ENCODE measurements at regions not wholly inside any gene's neighbourhood (a gene's known extent, or its start where the extent isn't known, plus 50 kb on each side); places are given as distances from the start of the nearest gene placed in this dataset.

GRCh38 chr21:14841511-14842472 is 223.0 kb downstream of the NRIP1 start:
- H3K36me3 ChIP-seq (ENCODE audit: insufficient read depth, low read depth, low read length): no peaks in the 10 kb centered on the region
- H3K4me3 ChIP-seq (ENCODE audit: low read length): no peak overlapping the region
- no peaks in the 10 kb centered on the region; the same call in 1 of the 2 replicates for H3K4me1 ChIP-seq (ENCODE audit: insufficient read depth, low read length)
- no peak overlapping the region for H3K9ac ChIP-seq (ENCODE audit: low read depth, low read length)
- no peak overlapping the region for H3K27ac ChIP-seq (ENCODE audit: low read length)
- H3K9me3 ChIP-seq (ENCODE audit: insufficient read depth, low read depth, low read length): peaks cover 25% of the 10 kb centered on the region
- no peaks in the 10 kb centered on the region for H3K27me3 ChIP-seq (ENCODE audit: insufficient read depth, low read length)

DNA sequence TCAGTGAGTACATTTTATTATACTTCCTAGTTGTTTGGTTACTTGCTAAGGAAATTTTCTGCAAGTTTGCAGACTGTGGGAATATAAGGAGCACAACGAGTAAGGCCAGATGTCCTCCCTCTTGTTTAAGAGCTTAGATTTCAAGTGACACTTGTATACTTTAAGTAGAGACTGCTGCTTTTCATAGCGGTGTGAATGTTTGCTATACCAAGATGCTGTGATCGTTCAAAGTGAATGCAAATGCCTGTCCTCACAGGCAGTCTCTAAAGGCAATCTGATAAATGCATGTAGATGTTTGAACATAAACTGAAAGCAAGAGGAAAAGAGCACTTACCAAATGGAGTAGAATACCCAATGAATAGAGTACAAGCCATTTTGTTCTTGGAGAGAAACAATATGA is 226.4 kb downstream of the NRIP1 start:
- H3K27me3 ChIP-seq (ENCODE audit: insufficient read depth, low read length): no peaks in the 10 kb centered on the region
- H3K4me3 ChIP-seq (ENCODE audit: low read length): no peak overlapping the region
- H3K9me3 ChIP-seq (ENCODE audit: insufficient read depth, low read depth, low read length): no peaks in the 10 kb centered on the region
- H3K36me3 ChIP-seq (ENCODE audit: insufficient read depth, low read depth, low read length): no peaks in the 10 kb centered on the region
- no peaks in the 10 kb centered on the region for H3K4me1 ChIP-seq (ENCODE audit: insufficient read depth, low read length)
- no peak overlapping the region for H3K27ac ChIP-seq (ENCODE audit: low read length)
- H3K9ac ChIP-seq (ENCODE audit: low read depth, low read length): no peak overlapping the region

DNA sequence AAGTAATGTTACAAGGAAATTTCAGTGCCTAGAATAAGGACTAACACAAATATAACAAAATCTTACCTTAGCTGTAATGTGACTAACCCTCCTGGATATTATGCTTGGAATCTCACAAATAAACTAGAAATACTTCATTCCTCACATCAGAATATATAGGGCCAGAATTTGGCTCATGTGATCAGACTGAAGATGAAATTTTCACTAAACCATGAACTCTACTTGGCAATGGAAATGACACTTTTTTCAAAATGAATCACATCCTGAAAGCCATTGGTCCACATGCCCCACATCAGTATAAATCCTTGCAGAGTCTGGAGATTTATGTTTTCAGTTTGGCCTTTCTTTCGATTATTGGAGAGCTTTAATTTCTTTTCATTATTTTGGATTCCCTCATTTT is 227.8 kb downstream of the NRIP1 start:
- Histone ChIP-seq H3K4me3 (ENCODE audit: low read length) (no peak overlapping the region), H3K9me3 (ENCODE audit: insufficient read depth, low read depth, low read length) (no peaks in the 10 kb centered on the region), H3K27ac (ENCODE audit: low read length) (no peak overlapping the region), H3K4me1 (ENCODE audit: insufficient read depth, low read length) (no peaks in the 10 kb centered on the region), H3K27me3 (ENCODE audit: insufficient read depth, low read length) (no peaks in the 10 kb centered on the region), H3K9ac (ENCODE audit: low read depth, low read length) (no peak overlapping the region), H3K36me3 (ENCODE audit: insufficient read depth, low read depth, low read length) (no peaks in the 10 kb centered on the region)

- no peak overlapping the region for H3K4me3 ChIP-seq (ENCODE audit: low read length)
- no peaks in the 10 kb centered on the region for H3K27me3 ChIP-seq (ENCODE audit: insufficient read depth, low read length)
- H3K9ac ChIP-seq (ENCODE audit: low read depth, low read length): no peak overlapping the region
- H3K4me1 ChIP-seq (ENCODE audit: insufficient read depth, low read length): no peaks in the 10 kb centered on the region
- no peak overlapping the region for H3K27ac ChIP-seq (ENCODE audit: low read length)
- H3K36me3 ChIP-seq (ENCODE audit: insufficient read depth, low read depth, low read length): no peaks in the 10 kb centered on the region
- no peaks in the 10 kb centered on the region for H3K9me3 ChIP-seq (ENCODE audit: insufficient read depth, low read depth, low read length)
These were observed 231.0 kb downstream of the NRIP1 start for GRCh38 chr21:14833666-14834351.

DNA sequence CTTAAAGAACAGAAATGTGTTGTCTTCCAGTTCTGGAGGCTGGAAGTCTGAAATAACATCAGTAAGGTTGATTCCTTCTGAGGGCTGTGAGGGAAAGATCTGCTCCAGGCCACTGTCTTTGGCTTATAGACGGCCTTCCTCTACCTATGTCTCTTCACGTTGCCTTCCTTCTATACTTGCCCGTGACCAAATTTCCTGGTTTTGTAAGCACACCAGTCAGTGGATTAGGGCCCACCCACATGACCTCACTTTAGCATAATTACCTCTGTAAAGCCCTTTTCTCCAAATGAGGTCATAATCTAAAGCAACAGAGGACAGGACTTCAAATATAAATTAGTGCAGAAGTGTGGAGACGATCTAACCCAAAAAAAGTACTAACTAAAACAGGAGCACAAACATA is 231.6 kb downstream of the NRIP1 start:
- Histone ChIP-seq H3K4me3 (ENCODE audit: low read length) (no peak overlapping the region), H3K36me3 (ENCODE audit: insufficient read depth, low read depth, low read length) (no peaks in the 10 kb centered on the region), H3K9ac (ENCODE audit: low read depth, low read length) (no peak overlapping the region), H3K4me1 (ENCODE audit: insufficient read depth, low read length) (no peaks in the 10 kb centered on the region), H3K9me3 (ENCODE audit: insufficient read depth, low read depth, low read length) (no peaks in the 10 kb centered on the region), H3K27ac (ENCODE audit: low read length) (no peak overlapping the region), H3K27me3 (ENCODE audit: insufficient read depth, low read length) (no peaks in the 10 kb centered on the region)

GRCh38 chr21:14830307-14830706 is 234.5 kb downstream of the NRIP1 start:
- no peak overlapping the region for H3K27ac ChIP-seq (ENCODE audit: low read length)

DNA sequence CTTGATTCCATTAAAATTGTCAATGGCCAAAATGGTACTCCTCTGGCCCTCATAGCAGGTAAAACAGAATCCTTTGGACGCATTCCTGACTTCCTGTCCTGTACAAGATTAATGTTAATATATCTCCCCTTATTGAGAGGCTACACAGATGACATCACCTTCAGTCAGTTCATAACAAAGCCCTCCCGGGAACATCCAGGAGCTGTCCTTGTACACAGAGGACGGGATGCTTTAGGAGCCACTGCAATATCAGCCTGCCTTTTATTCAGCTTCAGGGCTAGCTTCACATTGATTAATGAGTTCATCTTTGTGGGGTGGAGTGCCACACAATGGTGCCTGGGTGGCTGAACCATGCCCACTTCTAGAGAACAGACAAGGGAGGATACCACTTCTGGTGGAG is 235.1 kb downstream of the NRIP1 start:
- H3K4me3 ChIP-seq (ENCODE audit: low read length): no peak overlapping the region
- no peaks in the 10 kb centered on the region for H3K36me3 ChIP-seq (ENCODE audit: insufficient read depth, low read depth, low read length)
- H3K27me3 ChIP-seq (ENCODE audit: insufficient read depth, low read length): no peaks in the 10 kb centered on the region
- H3K27ac ChIP-seq (ENCODE audit: low read length): no peak overlapping the region
- no peak overlapping the region for H3K9ac ChIP-seq (ENCODE audit: low read depth, low read length)
- no peaks in the 10 kb centered on the region for H3K9me3 ChIP-seq (ENCODE audit: insufficient read depth, low read depth, low read length)
- H3K4me1 ChIP-seq (ENCODE audit: insufficient read depth, low read length): no peaks in the 10 kb centered on the region

More at GRCh38 chr21:14830307-14830706, 234.5 kb downstream of the NRIP1 start:
- no peaks in the 10 kb centered on the region for H3K4me1 ChIP-seq (ENCODE audit: insufficient read depth, low read length)
- no peaks in the 10 kb centered on the region for H3K9me3 ChIP-seq (ENCODE audit: insufficient read depth, low read depth, low read length)
- H3K36me3 ChIP-seq (ENCODE audit: insufficient read depth, low read depth, low read length): no peaks in the 10 kb centered on the region
- no peaks in the 10 kb centered on the region for H3K27me3 ChIP-seq (ENCODE audit: insufficient read depth, low read length)
- no peak overlapping the region for H3K4me3 ChIP-seq (ENCODE audit: low read length)
- H3K9ac ChIP-seq (ENCODE audit: low read depth, low read length): no peak overlapping the region

GRCh38 chr21:14827468-14827867 is 237.3 kb downstream of the NRIP1 start:
- Histone ChIP-seq H3K27me3 (ENCODE audit: insufficient read depth, low read length) (no peaks in the 10 kb centered on the region), H3K9me3 (ENCODE audit: insufficient read depth, low read depth, low read length) (no peaks in the 10 kb centered on the region), H3K36me3 (ENCODE audit: insufficient read depth, low read depth, low read length) (no peaks in the 10 kb centered on the region), H3K27ac (ENCODE audit: low read length) (no peak overlapping the region), H3K9ac (ENCODE audit: low read depth, low read length) (no peak overlapping the region), H3K4me1 (ENCODE audit: insufficient read depth, low read length) (no peaks in the 10 kb centered on the region), H3K4me3 (ENCODE audit: low read length) (no peak overlapping the region)

DNA sequence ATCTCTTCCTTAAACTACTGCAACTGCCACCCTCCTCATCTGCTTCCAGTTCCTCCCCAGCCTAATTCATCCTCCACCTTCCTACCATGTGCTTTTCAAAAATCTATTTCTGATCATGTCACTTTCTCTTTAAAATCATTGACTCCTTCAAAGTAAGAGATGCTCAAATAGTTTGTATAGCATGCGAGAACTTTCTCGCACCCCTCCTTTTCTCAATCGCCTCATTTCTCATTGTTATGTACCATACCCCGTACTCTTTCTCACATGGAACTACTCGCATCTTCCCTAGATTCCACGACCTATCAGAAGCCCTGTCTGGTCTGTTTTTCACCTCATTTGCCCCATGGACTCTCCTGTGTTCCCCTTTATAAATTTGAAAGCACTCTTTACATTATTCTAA is 238.2 kb downstream of the NRIP1 start:
- H3K27me3 ChIP-seq (ENCODE audit: insufficient read depth, low read length): no peaks in the 10 kb centered on the region
- no peak overlapping the region for H3K4me3 ChIP-seq (ENCODE audit: low read length)
- H3K27ac ChIP-seq (ENCODE audit: low read length): no peak overlapping the region
- H3K9ac ChIP-seq (ENCODE audit: low read depth, low read length): no peak overlapping the region
- H3K36me3 ChIP-seq (ENCODE audit: insufficient read depth, low read depth, low read length): no peaks in the 10 kb centered on the region
- no peaks in the 10 kb centered on the region for H3K9me3 ChIP-seq (ENCODE audit: insufficient read depth, low read depth, low read length)
- H3K4me1 ChIP-seq (ENCODE audit: insufficient read depth, low read length): no peaks in the 10 kb centered on the region

GRCh38 chr21:14825514-14825974 is 239.3 kb downstream of the NRIP1 start:
- H3K36me3 ChIP-seq (ENCODE audit: insufficient read depth, low read depth, low read length): no peaks in the 10 kb centered on the region
- no peaks in the 10 kb centered on the region for H3K9me3 ChIP-seq (ENCODE audit: insufficient read depth, low read depth, low read length)
- H3K27me3 ChIP-seq (ENCODE audit: insufficient read depth, low read length): no peaks in the 10 kb centered on the region
- no peak overlapping the region for H3K27ac ChIP-seq (ENCODE audit: low read length)
- H3K9ac ChIP-seq (ENCODE audit: low read depth, low read length): no peak overlapping the region
- H3K4me3 ChIP-seq (ENCODE audit: low read length): no peak overlapping the region
- H3K4me1 ChIP-seq (ENCODE audit: insufficient read depth, low read length): peaks cover 1% of the 10 kb centered on the region; the same call in 1 of the 2 replicates

DNA sequence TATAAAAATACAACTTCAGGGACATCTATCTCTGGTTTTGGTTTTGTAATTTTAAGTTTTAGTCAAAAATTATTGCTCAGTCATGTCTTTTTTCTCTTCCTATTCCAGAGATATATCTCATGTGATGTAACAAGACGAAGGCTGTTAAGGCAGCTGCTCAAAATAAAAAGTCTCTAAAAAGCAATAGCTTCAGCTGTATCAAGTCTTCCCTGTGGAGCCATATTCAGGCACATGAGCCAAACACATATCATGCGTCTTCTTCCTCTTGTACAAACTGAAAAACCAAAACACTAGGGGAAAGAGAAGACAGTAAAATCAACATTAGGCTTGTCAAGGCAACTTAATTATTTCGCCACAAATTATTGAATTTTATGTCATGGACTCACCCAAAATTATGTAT is 240.7 kb downstream of the NRIP1 start:
- peaks cover 6% of the 10 kb centered on the region; the same call in 1 of the 2 replicates for H3K4me1 ChIP-seq (ENCODE audit: insufficient read depth, low read length)
- no peaks in the 10 kb centered on the region for H3K27me3 ChIP-seq (ENCODE audit: insufficient read depth, low read length)
- no peaks in the 10 kb centered on the region for H3K36me3 ChIP-seq (ENCODE audit: insufficient read depth, low read depth, low read length)
- H3K9me3 ChIP-seq (ENCODE audit: insufficient read depth, low read depth, low read length): no peaks in the 10 kb centered on the region
- H3K9ac ChIP-seq (ENCODE audit: low read depth, low read length): no peak overlapping the region
- no peak overlapping the region for H3K4me3 ChIP-seq (ENCODE audit: low read length)
- no peak overlapping the region for H3K27ac ChIP-seq (ENCODE audit: low read length)

- H3K27ac ChIP-seq (ENCODE audit: low read length): no peak overlapping the region
- no peak overlapping the region for H3K4me3 ChIP-seq (ENCODE audit: low read length)
- no peaks in the 10 kb centered on the region for H3K27me3 ChIP-seq (ENCODE audit: insufficient read depth, low read length)
- H3K9me3 ChIP-seq (ENCODE audit: insufficient read depth, low read depth, low read length): peaks cover 6% of the 10 kb centered on the region; the same call in 1 of the 2 replicates
- H3K36me3 ChIP-seq (ENCODE audit: insufficient read depth, low read depth, low read length): no peaks in the 10 kb centered on the region
- peaks cover 6% of the 10 kb centered on the region; the same call in 1 of the 2 replicates for H3K4me1 ChIP-seq (ENCODE audit: insufficient read depth, low read length)
- H3K9ac ChIP-seq (ENCODE audit: low read depth, low read length): no peak overlapping the region
These were observed 247.5 kb downstream of the NRIP1 start for GRCh38 chr21:14817311-14817710.

All from iPS-20b (cell line).